H1 (cell line): ENCODE measurements at regions not wholly inside any gene's neighbourhood (a gene's known extent, or its start where the extent isn't known, plus 50 kb on each side); places are given as distances from the start of the nearest gene placed in this dataset.

ENCODE experiments used
- E2F6 ChIP-seq: IDR thresholded peaks from 2 replicates; pipeline ENCODE4 v1.6.1; 2012; ENCODE audit warnings: inconsistent platforms
- GABPA ChIP-seq: IDR thresholded peaks from 2 replicates; pipeline ENCODE4 v1.6.1; 2011; ENCODE audit warnings: mild to moderate bottlenecking, low read length, moderate library complexity, borderline replicate concordance; ENCODE audit not compliant: insufficient read depth
- MAFK ChIP-seq: IDR thresholded peaks from 2 replicates; pipeline ENCODE4 v1.6.1; 2012; ENCODE audit warnings: low read depth, mild to moderate bottlenecking, improper control_type of control experiment, low read length

- TF ChIP-seq MAFK, result no peak
- no peak for TF ChIP-seq E2F6
- TF ChIP-seq GABPA, result no peak
- TF ChIP-seq, all 59 proteins: peak for 0
Observed at GRCh38 chr18:45556222-45556621, 59.1 kb upstream of the SLC14A2 start (continued).
